Suprapubic skin (tissue), 4 donors: ENCODE measurements at regions not wholly inside any gene's neighbourhood (a gene's known extent, or its start where the extent isn't known, plus 50 kb on each side); places are given as distances from the start of the nearest gene placed in this dataset.

Source experiments
- EP300 ChIP-seq: sonication (generic); formaldehyde crosslinking; IDR thresholded peaks from one replicate; pipeline ENCODE4 v1.6.1; 2017; ENCODE audit warnings: antibody characterized with exemption
- POLR2AphosphoS5 ChIP-seq, 3 donors: sonication (generic); formaldehyde crosslinking; IDR thresholded peaks; one replicate each; pipeline ENCODE4 v1.6.1; 2017; ENCODE audit warnings: antibody characterized with exemption in 3 of 3
- TF ChIP-seq, protein P1 (sequence below), 2 donors: fragments of 200-600 bp in 1 of 2; fragments of 450-650 bp in 1 of 2; sonication (generic) in 1 of 2; IDR thresholded peaks; one replicate each; pipeline ENCODE4 v1.5.1; 2016 to 2019; ENCODE audit warnings: antibody characterized with exemption in 2 of 2, mild to moderate bottlenecking in 1 of 2, moderate library complexity in 1 of 2

DNA sequence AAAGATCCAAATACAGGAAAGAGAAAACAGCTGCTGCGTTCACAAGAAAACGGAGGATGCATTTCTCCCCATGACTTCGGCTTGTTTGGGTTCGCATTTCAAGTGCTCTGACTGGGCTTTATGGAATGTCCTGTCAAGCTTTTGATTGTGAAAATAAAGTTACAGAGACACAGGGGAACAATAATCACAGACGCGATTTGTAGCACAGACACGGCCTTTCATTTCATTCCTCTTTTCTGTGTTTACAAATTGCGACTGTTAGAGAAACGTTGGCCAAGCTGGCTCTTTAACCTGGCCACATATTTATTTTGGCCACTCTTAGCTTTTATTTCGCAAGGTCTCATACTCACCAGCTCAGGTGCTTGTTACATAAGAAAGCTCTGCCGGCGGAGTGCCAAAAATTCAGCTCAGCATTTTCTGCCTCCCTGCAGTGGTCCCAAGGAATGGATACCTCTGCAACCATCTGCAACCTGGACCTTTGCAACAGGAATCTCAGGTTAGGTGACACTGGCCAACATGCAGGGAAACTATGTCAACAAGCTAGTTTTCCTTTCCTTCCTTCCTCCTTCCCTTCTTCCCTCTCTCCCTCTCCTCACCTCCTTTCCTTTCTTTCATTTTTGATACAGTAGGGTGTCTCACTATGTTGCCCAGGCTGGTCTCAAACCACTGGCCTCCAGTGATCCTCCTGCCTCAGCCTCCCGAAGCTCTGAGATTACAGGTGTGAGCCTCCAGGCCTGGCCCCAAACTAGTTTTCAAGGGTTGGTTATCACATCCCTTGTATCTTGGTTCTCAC is 58.2 kb upstream of the SLC45A1 start:
- TF ChIP-seq, protein P1, sequence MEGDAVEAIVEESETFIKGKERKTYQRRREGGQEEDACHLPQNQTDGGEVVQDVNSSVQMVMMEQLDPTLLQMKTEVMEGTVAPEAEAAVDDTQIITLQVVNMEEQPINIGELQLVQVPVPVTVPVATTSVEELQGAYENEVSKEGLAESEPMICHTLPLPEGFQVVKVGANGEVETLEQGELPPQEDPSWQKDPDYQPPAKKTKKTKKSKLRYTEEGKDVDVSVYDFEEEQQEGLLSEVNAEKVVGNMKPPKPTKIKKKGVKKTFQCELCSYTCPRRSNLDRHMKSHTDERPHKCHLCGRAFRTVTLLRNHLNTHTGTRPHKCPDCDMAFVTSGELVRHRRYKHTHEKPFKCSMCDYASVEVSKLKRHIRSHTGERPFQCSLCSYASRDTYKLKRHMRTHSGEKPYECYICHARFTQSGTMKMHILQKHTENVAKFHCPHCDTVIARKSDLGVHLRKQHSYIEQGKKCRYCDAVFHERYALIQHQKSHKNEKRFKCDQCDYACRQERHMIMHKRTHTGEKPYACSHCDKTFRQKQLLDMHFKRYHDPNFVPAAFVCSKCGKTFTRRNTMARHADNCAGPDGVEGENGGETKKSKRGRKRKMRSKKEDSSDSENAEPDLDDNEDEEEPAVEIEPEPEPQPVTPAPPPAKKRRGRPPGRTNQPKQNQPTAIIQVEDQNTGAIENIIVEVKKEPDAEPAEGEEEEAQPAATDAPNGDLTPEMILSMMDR (IDR thresholded peaks at IDR 0.05), result no peak
- TF ChIP-seq EP300 (no peak), POLR2AphosphoS5 (IDR thresholded peaks at IDR 0.05) (peak in 1 of 3 donors; percentile 55)
